Adrenal gland (tissue), 9 donors: ENCODE measurements at regions not wholly inside any gene's neighbourhood (a gene's known extent, or its start where the extent isn't known, plus 50 kb on each side); places are given as distances from the start of the nearest gene placed in this dataset.

Experiments used
- DNase-seq, 7 donors: peaks; one replicate each; pipeline ENCODE4 v3.0.0-alpha.2; 2019 to 2020
- H3K27ac ChIP-seq, 5 donors: fragments of 200-600 bp; sonication (generic) in 4 of 5; 1 replicate in 3 of 5; 2 replicates in 2 of 5; pipeline versions ENCODE4 v1.5.1 to v1.8.0; 2016 to 2020; ENCODE audit warnings: mild to moderate bottlenecking in 1 of 5
- H3K27me3 ChIP-seq: fragments of 200-600 bp; 2 replicates; pipeline ENCODE4 v1.8.0; 2021
- H3K36me3 ChIP-seq, 2 donors: fragments of 200-600 bp; replicated peaks in 1 of 2; 1 replicate in 1 of 2; 2 replicates in 1 of 2; pipeline versions ENCODE4 v1.5.1 to v1.8.0; 2018 to 2022
- H3K4me1 ChIP-seq, 2 donors: fragments of 200-600 bp; replicated peaks in 1 of 2; 1 replicate in 1 of 2; 2 replicates in 1 of 2; pipeline versions ENCODE4 v1.5.1 to v1.8.0; 2018 to 2021
- H3K4me3 ChIP-seq, 4 donors: fragments of 200-600 bp; sonication (generic) in 3 of 4; one replicate each; pipeline ENCODE4 v1.5.1; 2016 to 2018
- H3K9me3 ChIP-seq, 3 donors: fragments of 200-600 bp; sonication (generic) in 1 of 3; replicated peaks in 1 of 3; 1 replicate in 2 of 3; 2 replicates in 1 of 3; pipeline versions ENCODE4 v1.5.1 to v1.8.0; 2016 to 2021
- CTCF ChIP-seq, 6 experiments: fragments of 450-650 bp in 4 of 6; fragments of 200-600 bp in 2 of 6; sonication (generic) in 1 of 6; IDR thresholded peaks; 1 replicate in 5 of 6; 2 replicates in 1 of 6; pipeline versions ENCODE4 v1.5.1 to v1.8.0; 2016 to 2021; ENCODE audit warnings: antibody characterized with exemption in 6 of 6, mild to moderate bottlenecking in 2 of 6, moderate library complexity in 1 of 6
- POLR2A ChIP-seq, 2 donors: fragments of 450-650 bp; IDR thresholded peaks; one replicate each; pipeline ENCODE4 v1.6.1; 2017; ENCODE audit warnings: antibody characterized with exemption in 2 of 2, mild to moderate bottlenecking in 2 of 2, moderate library complexity in 1 of 2
- WGBS, 4 donors: extraction: QIAGEN DNeasy Blood & Tissue Kit in 2 of 4; methylation state at CpG; one replicate each; pipeline versions ENCODE4 v1.1.5 to v1.1.7; 2013 to 2017; 5-methylcytosine and 5-hydroxymethylcytosine counted together
- intact Hi-C, 2 donors: fragments of 100-400 bp; cut with DNase I; formaldehyde crosslinking; loops; one replicate each; pipeline versions ENCODE4 v1.14.1 to v1.15.0; 2022 to 2023
- donor health status: healthy with polysubstance abuse.
- donor health status: Bipolar disorder and iron deficiency.
- donor health status: DM: yes; HTN: yes; CAD: no.
- donor health status: DM: no; HTN: no; CAD: no.
- donor health status: DM: no; HTN: no; CAD: no.

- Histone ChIP-seq H3K27ac (no peak overlapping the region), H3K36me3 (no peaks in the 10 kb centered on the region), H3K27me3 (no peaks in the 10 kb centered on the region), H3K9me3 (no peaks in the 10 kb centered on the region), H3K4me3 (peak overlapping the region in 1 of 4 donors; percentile 41), H3K4me1 (no peaks in the 10 kb centered on the region)
- no peak for DNase-seq
- WGBS, 4 donors: 51 to 77% (median 74%) methylated on average over 3 of the region's 3 CpGs
- no peak for TF ChIP-seq CTCF (IDR thresholded peaks at IDR 0.05)
- TF ChIP-seq POLR2A (IDR thresholded peaks at IDR 0.05): no peak
- intact Hi-C loops: no loop called here
These were observed 84.5 kb downstream of the RND3 start for GRCh38 chr2:150402953-150403352.

GRCh38 chr2:150400849-150401248 is 86.6 kb downstream of the RND3 start:
- WGBS, 4 donors: 61 to 88% (median 73%) methylated on average over 2 of the region's 2 CpGs
- no peaks in the 10 kb centered on the region for H3K27me3 ChIP-seq
- H3K27ac ChIP-seq: no peak overlapping the region
- intact Hi-C loops: no loop called here
- DNase-seq: no peak
- H3K4me1 ChIP-seq: no peaks in the 10 kb centered on the region
- no peak overlapping the region for H3K4me3 ChIP-seq
- TF ChIP-seq POLR2A (IDR thresholded peaks at IDR 0.05): no peak
- TF ChIP-seq CTCF (IDR thresholded peaks at IDR 0.05): no peak
- H3K36me3 ChIP-seq: no peaks in the 10 kb centered on the region
- H3K9me3 ChIP-seq: no peaks in the 10 kb centered on the region

GRCh38 chr2:150392614-150393013 is 94.9 kb downstream of the RND3 start:
- Histone ChIP-seq H3K27ac (no peak overlapping the region), H3K4me1 (no peaks in the 10 kb centered on the region), H3K36me3 (no peaks in the 10 kb centered on the region), H3K4me3 (no peak overlapping the region), H3K27me3 (no peaks in the 10 kb centered on the region), H3K9me3 (no peaks in the 10 kb centered on the region)
- intact Hi-C loops: no loop called here
- DNase-seq: no peak
- TF ChIP-seq POLR2A (IDR thresholded peaks at IDR 0.05) (no peak), CTCF (IDR thresholded peaks at IDR 0.05) (no peak)
- WGBS, 4 donors: 69 to 82% (median 76%) methylated on average over 4 of the region's 4 CpGs

- no peak overlapping the region for H3K27ac ChIP-seq
- intact Hi-C loops: no loop called here
- no peak for DNase-seq
These were observed 95.7 kb downstream of the RND3 start for GRCh38 chr2:150391779-150392178.

More at GRCh38 chr2:150391779-150392178, 95.7 kb downstream of the RND3 start:
- Histone ChIP-seq H3K36me3 (no peaks in the 10 kb centered on the region), H3K27me3 (no peaks in the 10 kb centered on the region), H3K9me3 (no peaks in the 10 kb centered on the region), H3K4me1 (no peaks in the 10 kb centered on the region), H3K4me3 (no peak overlapping the region)
- TF ChIP-seq CTCF (IDR thresholded peaks at IDR 0.05): no peak
